Astrocyte (in vitro differentiated cells and primary cell): ENCODE measurements at regions not wholly inside any gene's neighbourhood (a gene's known extent, or its start where the extent isn't known, plus 50 kb on each side); places are given as distances from the start of the nearest gene placed in this dataset.

Source experiments
- CTCF ChIP-seq: IDR thresholded peaks from 2 replicates; pipeline ENCODE4 v1.5.1; 2011; ENCODE audit warnings: low read depth, mild to moderate bottlenecking, inconsistent platforms, low read length, moderate library complexity; ENCODE audit not compliant: insufficient read depth
- EZH2 ChIP-seq: IDR thresholded peaks from 2 replicates; pipeline ENCODE4 v1.6.1; 2012; ENCODE audit warnings: mild to moderate bottlenecking, low read length, inconsistent platforms; ENCODE audit not compliant: insufficient read depth

- TF ChIP-seq CTCF = no peak
- no peak for TF ChIP-seq EZH2
These were observed 57.8 kb upstream of the TARBP1 start for GRCh38 chr1:234536741-234537140.
